Coronary artery (tissue), 2 donors: ENCODE measurements at regions not wholly inside any gene's neighbourhood (a gene's known extent, or its start where the extent isn't known, plus 50 kb on each side); places are given as distances from the start of the nearest gene placed in this dataset.

Experiments used
- DNase-seq: peaks from one replicate; pipeline ENCODE4 v3.0.0-alpha.2; 2017; ENCODE audit warnings: low spot score
- H3K27ac ChIP-seq, 2 donors: fragments of 200-600 bp; sonication (generic); one replicate each; pipeline ENCODE4 v1.5.1; 2016 to 2019
- H3K4me3 ChIP-seq: fragments of 200-600 bp; sonication (generic); 2 replicates; pipeline ENCODE4 v1.5.1; 2016; ENCODE audit warnings: mild to moderate bottlenecking, moderate library complexity
- CTCF ChIP-seq: fragments of 200-600 bp; sonication (generic); IDR thresholded peaks from one replicate; pipeline ENCODE4 v1.5.1; 2019; ENCODE audit warnings: antibody characterized with exemption

GRCh38 chr3:177517906-177518305 is 320.6 kb upstream of the TBL1XR1 start:
- no peak for TF ChIP-seq CTCF
- Histone ChIP-seq H3K4me3 (no peak overlapping the region), H3K27ac (no peak overlapping the region)
- no peak for DNase-seq

- no peak for DNase-seq
- TF ChIP-seq CTCF, result no peak
- H3K27ac ChIP-seq, result no peak overlapping the region
- H3K4me3 ChIP-seq, result no peak overlapping the region
Observed at GRCh38 chr3:177519588-177519987, 322.3 kb upstream of the TBL1XR1 start.

- Histone ChIP-seq H3K4me3 (no peak overlapping the region), H3K27ac (no peak overlapping the region)
- TF ChIP-seq CTCF, result no peak
- no peak for DNase-seq
Observed at GRCh38 chr3:177521305-177521704, 324.0 kb upstream of the TBL1XR1 start.

- Histone ChIP-seq H3K27ac (no peak overlapping the region), H3K4me3 (no peak overlapping the region)
- no peak for DNase-seq
- TF ChIP-seq CTCF, result no peak
Observed at GRCh38 chr3:177522051-177522450, 324.8 kb upstream of the TBL1XR1 start.

- no peak for TF ChIP-seq CTCF
- Histone ChIP-seq H3K4me3 (no peak overlapping the region), H3K27ac (no peak overlapping the region)
- no peak for DNase-seq
Observed at GRCh38 chr3:177523067-177523675, 325.9 kb upstream of the TBL1XR1 start.

- Histone ChIP-seq H3K4me3 (no peak overlapping the region), H3K27ac (no peak overlapping the region)
- no peak for TF ChIP-seq CTCF
- no peak for DNase-seq
Observed at GRCh38 chr3:177523872-177524438, 326.7 kb upstream of the TBL1XR1 start.

- Histone ChIP-seq H3K27ac (no peak overlapping the region), H3K4me3 (no peak overlapping the region)
- no peak for TF ChIP-seq CTCF
- DNase-seq, result no peak
Observed at GRCh38 chr3:177524742-177525141, 327.5 kb upstream of the TBL1XR1 start.
